GM23338 (cell line): ENCODE measurements at regions not wholly inside any gene's neighbourhood (a gene's known extent, or its start where the extent isn't known, plus 50 kb on each side); places are given as distances from the start of the nearest gene placed in this dataset.

Experiments used
- ATAC-seq: fragments of 200-7000 bp; cut with Tn5 transposase; 3 replicates; pipeline ENCODE4 v1.9.1; 2020
- DNase-seq: peaks from one replicate; pipeline ENCODE4 v3.0.0-alpha.2; 2015; ENCODE audit warnings: low spot score
- H2AFZ ChIP-seq: fragments of 200-600 bp; sonication (generic); 2 replicates; pipeline ENCODE4 v1.8.0; 2016; ENCODE audit warnings: antibody characterized with exemption, mild to moderate bottlenecking, moderate library complexity
- H3F3A ChIP-seq: fragments of 200-600 bp; sonication (generic); replicated peaks from 2 replicates; pipeline ENCODE4 v1.8.0; 2017; ENCODE audit warnings: antibody characterized with exemption, mixed run types, low read depth
- H3K27ac ChIP-seq: fragments of 200-600 bp; sonication (generic); 2 replicates; pipeline ENCODE4 v1.6.1; 2016; ENCODE audit warnings: low read depth
- H3K27me3 ChIP-seq: fragments of 200-600 bp; sonication (generic); 2 replicates; pipeline ENCODE4 v1.8.0; 2016; ENCODE audit warnings: mild to moderate bottlenecking, mixed run types, moderate library complexity; ENCODE audit not compliant: insufficient read depth
- H3K36me3 ChIP-seq: fragments of 200-600 bp; sonication (generic); 2 replicates; pipeline ENCODE4 v1.8.0; 2016; ENCODE audit warnings: mild to moderate bottlenecking; ENCODE audit not compliant: insufficient read depth
- H3K4me1 ChIP-seq: fragments of 200-600 bp; sonication (generic); 2 replicates; pipeline ENCODE4 v1.8.0; 2016; ENCODE audit warnings: mild to moderate bottlenecking, moderate library complexity; ENCODE audit not compliant: insufficient read depth
- H3K4me2 ChIP-seq: fragments of 200-600 bp; sonication (generic); 2 replicates; pipeline ENCODE4 v1.7.1; 2017; ENCODE audit warnings: mixed run types
- H3K4me3 ChIP-seq: fragments of 200-600 bp; sonication (generic); 2 replicates; pipeline ENCODE4 v1.6.1; 2016; ENCODE audit warnings: mixed run types
- H3K79me2 ChIP-seq: fragments of 200-600 bp; sonication (generic); replicated peaks from 2 replicates; pipeline ENCODE4 v1.8.0; 2017; ENCODE audit warnings: mild to moderate bottlenecking; ENCODE audit not compliant: insufficient read depth
- H3K9me2 ChIP-seq: fragments of 200-600 bp; sonication (generic); 2 replicates; pipeline ENCODE4 v1.8.0; 2017; ENCODE audit not compliant: insufficient read depth
- H4K20me1 ChIP-seq: fragments of 200-600 bp; sonication (generic); replicated peaks from 2 replicates; pipeline ENCODE4 v1.8.0; 2017; ENCODE audit warnings: mild to moderate bottlenecking; ENCODE audit not compliant: insufficient read depth
- H3K27ac Mint-ChIP-seq: 2 replicates; pipeline ENCODE4 v1.8.0; 2020; ENCODE audit warnings: inconsistent platforms, mild to moderate bottlenecking, moderate library complexity, mixed read lengths
- H3K27me3 Mint-ChIP-seq: 3 replicates; pipeline ENCODE4 v1.8.0; 2022; ENCODE audit warnings: low read depth, mild to moderate bottlenecking, moderate library complexity, mixed read lengths, inconsistent platforms; ENCODE audit not compliant: insufficient read depth, poor library complexity
- H3K36me3 Mint-ChIP-seq: 3 replicates; pipeline ENCODE4 v1.8.0; 2021; ENCODE audit warnings: low read depth, mild to moderate bottlenecking, inconsistent platforms, moderate library complexity, mixed read lengths
- H3K4me1 Mint-ChIP-seq: 3 replicates; pipeline ENCODE4 v1.8.0; 2020; ENCODE audit warnings: mild to moderate bottlenecking, inconsistent platforms, mixed read lengths
- H3K4me3 Mint-ChIP-seq: 3 replicates; pipeline ENCODE4 v1.8.0; 2021; ENCODE audit warnings: moderate library complexity, mild to moderate bottlenecking, inconsistent platforms, mixed read lengths
- H3K9me3 Mint-ChIP-seq: 3 replicates; pipeline ENCODE4 v1.8.0; 2020; ENCODE audit warnings: moderate library complexity, mild to moderate bottlenecking, inconsistent platforms, mixed read lengths
- CREB1 ChIP-seq: fragments of 250-450 bp; sonication (Bioruptor Pico); IDR thresholded peaks from 2 replicates; pipeline ENCODE4 v1.5.0; 2020; ENCODE audit warnings: low read depth, mild to moderate bottlenecking, moderate library complexity
- CTCF ChIP-seq, 2 experiments: fragments of 200-600 bp in 1 of 2; sonication (generic) in 1 of 2; conservative IDR thresholded peaks; 2 replicates each; pipeline versions ENCODE4 v1.5.1 to v1.6.1; 2016 to 2017; ENCODE audit warnings: antibody characterized with exemption in 2 of 2, low read depth in 2 of 2, mild to moderate bottlenecking in 2 of 2, moderate library complexity in 1 of 2
- ETS1 ChIP-seq: IDR thresholded peaks from 2 replicates; pipeline ENCODE4 v1.6.1; 2016; ENCODE audit warnings: antibody characterized with exemption
- EZH2 ChIP-seq: fragments of 200-600 bp; sonication (generic); IDR thresholded peaks from one replicate; pipeline ENCODE4 v1.8.0; 2017; ENCODE audit warnings: antibody characterized with exemption, mild to moderate bottlenecking, low read depth; ENCODE audit not compliant: unreplicated experiment
- EZH2phosphoT487 ChIP-seq: fragments of 200-600 bp; sonication (generic); IDR thresholded peaks from one replicate; pipeline ENCODE4 v1.8.1; 2018; ENCODE audit warnings: antibody characterized with exemption; ENCODE audit not compliant: unreplicated experiment
- JUNB ChIP-seq: IDR thresholded peaks from one replicate; pipeline ENCODE4 v1.6.1; 2016; ENCODE audit warnings: antibody characterized with exemption; ENCODE audit not compliant: unreplicated experiment
- NANOG ChIP-seq: IDR thresholded peaks from 2 replicates; pipeline ENCODE4 v1.6.1; 2016; ENCODE audit warnings: antibody characterized with exemption, borderline replicate concordance
- POLR2AphosphoS5 ChIP-seq: IDR thresholded peaks from 2 replicates; pipeline ENCODE4 v1.6.1; 2016; ENCODE audit warnings: antibody characterized with exemption, low read depth
- REST ChIP-seq: IDR thresholded peaks from one replicate; pipeline ENCODE4 v1.6.1; 2018; ENCODE audit warnings: antibody characterized with exemption; ENCODE audit not compliant: unreplicated experiment
- STAT1 ChIP-seq: IDR thresholded peaks from one replicate; pipeline ENCODE4 v1.6.1; 2016; ENCODE audit warnings: antibody characterized with exemption; ENCODE audit not compliant: unreplicated experiment
- ZNF114 ChIP-seq: fragments of 250-450 bp; sonication (Bioruptor Pico); IDR thresholded peaks from 2 replicates; pipeline ENCODE4 v1.5.0; 2020; ENCODE audit warnings: mild to moderate bottlenecking, moderate library complexity
- ZNF331 ChIP-seq: fragments of 250-450 bp; sonication (Bioruptor Pico); IDR thresholded peaks from 2 replicates; pipeline ENCODE4 v1.5.0; 2020; ENCODE audit warnings: low read depth, mild to moderate bottlenecking, moderate library complexity
- ZNF462 ChIP-seq: fragments of 250-450 bp; sonication (Bioruptor Pico); IDR thresholded peaks from 2 replicates; pipeline ENCODE4 v1.5.0; 2020; ENCODE audit warnings: mild to moderate bottlenecking, moderate library complexity

- TF ChIP-seq REST (no peak), ZNF331 (no peak), EZH2phosphoT487 (no peak), EZH2 (no peak), CTCF (conservative IDR thresholded peaks at IDR 0.05; ENCODE audit: low read depth in 2 of 2) (no peak), ETS1 (no peak), JUNB (no peak), CREB1 (CRISPR knock-in tag) (no peak), ZNF462 (CRISPR knock-in tag) (no peak), ZNF114 (no peak), STAT1 (no peak), POLR2AphosphoS5 (no peak), NANOG (no peak)
- Histone ChIP-seq H3K36me3 (no peaks in the 10 kb centered on the region), H3F3A (no peaks in the 10 kb centered on the region), H3K9me2 (0 out of 2 replicates have a peak, but pooled peaks cover 6% of the 10 kb centered on the region), H3K79me2 (no peaks in the 10 kb centered on the region), H2AFZ (no peak overlapping the region), H4K20me1 (no peaks in the 10 kb centered on the region), H3K4me1 (peaks cover 19% of the 10 kb centered on the region; the same call in 1 of the 2 replicates), H3K4me2 (no peak overlapping the region), H3K27ac (no peak overlapping the region), H3K27me3 (no peaks in the 10 kb centered on the region), H3K4me3 (no peak overlapping the region)
- Mint-ChIP-seq H3K27ac (no peak overlapping the region), H3K4me1 (peaks cover 25% of the 10 kb centered on the region), H3K27me3 (no peaks in the 10 kb centered on the region), H3K4me3 (no peak overlapping the region), H3K36me3 (no peaks in the 10 kb centered on the region), H3K9me3 (no peaks in the 10 kb centered on the region; the same call in 2 of the 3 replicates)
- ATAC-seq = no peak
- DNase-seq = no peak
Observed at GRCh38 chr9:20042128-20042711, 253.4 kb upstream of the SLC24A2 start.
